ENCODE measurements at regions not wholly inside any gene's neighbourhood (a gene's known extent, or its start where the extent isn't known, plus 50 kb on each side); places are given as distances from the start of the nearest gene placed in this dataset.
A peak's percentile ranks its signal among the peaks of the same experiment; 100 is the strongest.

DNA sequence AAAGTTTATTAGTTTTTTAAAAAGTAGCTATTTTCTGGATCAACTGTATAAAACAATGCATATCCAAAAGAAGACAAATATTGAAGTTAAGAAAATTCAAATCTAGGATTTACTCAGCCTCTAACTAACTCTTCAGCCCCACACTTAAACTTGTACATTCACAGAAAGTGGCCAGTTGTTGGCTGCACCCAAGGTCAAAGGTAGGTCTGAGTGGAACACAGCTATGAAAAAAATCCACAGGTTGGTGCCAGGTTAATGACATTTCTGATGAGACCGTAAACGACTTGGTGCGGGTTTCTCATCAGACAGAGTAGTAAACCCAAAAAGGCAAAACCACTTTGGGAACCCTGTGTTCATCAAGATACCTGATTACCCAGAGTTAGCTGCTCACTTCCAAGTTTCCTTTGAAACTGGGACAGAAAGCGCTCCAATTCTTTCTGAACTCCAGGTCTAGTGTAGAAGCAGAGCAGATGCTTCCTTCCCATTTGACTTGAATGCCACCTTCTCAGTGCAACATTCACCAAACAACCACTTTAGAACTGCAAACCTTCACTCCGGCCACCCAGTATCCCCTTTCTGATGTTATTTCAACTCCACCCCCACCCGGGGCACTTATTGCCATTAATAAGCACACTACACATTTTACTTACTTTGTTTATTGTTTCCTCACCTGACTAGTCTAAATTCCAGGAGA lies 208.3 kb upstream of the STARD13 start:
- Histone ChIP-seq H3K27ac (ENCODE audit: low read depth in 1 of 2, low read length in 1 of 2) (peak overlapping the region in 1 of 2 donors; percentile 48), H3K27me3 (ENCODE audit: control insufficient read depth in 3 of 3, insufficient read depth in 3 of 3, low read length in 2 of 3) (no peaks in the 10 kb centered on the region), H3K9me3 (ENCODE audit: control insufficient read depth in 4 of 4, insufficient read depth in 3 of 4, low read length in 3 of 4) (no peaks in the 10 kb centered on the region), H3K36me3 (ENCODE audit: control insufficient read depth in 4 of 4, insufficient read depth in 4 of 4, low read length in 4 of 4) (no peaks in the 10 kb centered on the region), H3K9ac (ENCODE audit: insufficient read depth in 1 of 2, low read length in 2 of 2) (no peak overlapping the region), H3K4me1 (ENCODE audit: control insufficient read depth in 5 of 5, insufficient read depth in 5 of 5, low read length in 5 of 5) (peaks cover 0 to 7% (median 3%) of the 10 kb centered on the region in 5 donors), H3K4me3 (no peak overlapping the region)
- DNase-seq (no peak), ATAC-seq (ENCODE audit: insufficient read depth, low FRiP score) (no peak)
- TF ChIP-seq, protein P1, sequence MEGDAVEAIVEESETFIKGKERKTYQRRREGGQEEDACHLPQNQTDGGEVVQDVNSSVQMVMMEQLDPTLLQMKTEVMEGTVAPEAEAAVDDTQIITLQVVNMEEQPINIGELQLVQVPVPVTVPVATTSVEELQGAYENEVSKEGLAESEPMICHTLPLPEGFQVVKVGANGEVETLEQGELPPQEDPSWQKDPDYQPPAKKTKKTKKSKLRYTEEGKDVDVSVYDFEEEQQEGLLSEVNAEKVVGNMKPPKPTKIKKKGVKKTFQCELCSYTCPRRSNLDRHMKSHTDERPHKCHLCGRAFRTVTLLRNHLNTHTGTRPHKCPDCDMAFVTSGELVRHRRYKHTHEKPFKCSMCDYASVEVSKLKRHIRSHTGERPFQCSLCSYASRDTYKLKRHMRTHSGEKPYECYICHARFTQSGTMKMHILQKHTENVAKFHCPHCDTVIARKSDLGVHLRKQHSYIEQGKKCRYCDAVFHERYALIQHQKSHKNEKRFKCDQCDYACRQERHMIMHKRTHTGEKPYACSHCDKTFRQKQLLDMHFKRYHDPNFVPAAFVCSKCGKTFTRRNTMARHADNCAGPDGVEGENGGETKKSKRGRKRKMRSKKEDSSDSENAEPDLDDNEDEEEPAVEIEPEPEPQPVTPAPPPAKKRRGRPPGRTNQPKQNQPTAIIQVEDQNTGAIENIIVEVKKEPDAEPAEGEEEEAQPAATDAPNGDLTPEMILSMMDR (IDR thresholded peaks at IDR 0.05; ENCODE audit: control extremely low read depth, extremely low read depth) = no peak
- 85 to 88% methylated on average over 6 of the region's 6 CpGs for WGBS, 2 donors

DNA sequence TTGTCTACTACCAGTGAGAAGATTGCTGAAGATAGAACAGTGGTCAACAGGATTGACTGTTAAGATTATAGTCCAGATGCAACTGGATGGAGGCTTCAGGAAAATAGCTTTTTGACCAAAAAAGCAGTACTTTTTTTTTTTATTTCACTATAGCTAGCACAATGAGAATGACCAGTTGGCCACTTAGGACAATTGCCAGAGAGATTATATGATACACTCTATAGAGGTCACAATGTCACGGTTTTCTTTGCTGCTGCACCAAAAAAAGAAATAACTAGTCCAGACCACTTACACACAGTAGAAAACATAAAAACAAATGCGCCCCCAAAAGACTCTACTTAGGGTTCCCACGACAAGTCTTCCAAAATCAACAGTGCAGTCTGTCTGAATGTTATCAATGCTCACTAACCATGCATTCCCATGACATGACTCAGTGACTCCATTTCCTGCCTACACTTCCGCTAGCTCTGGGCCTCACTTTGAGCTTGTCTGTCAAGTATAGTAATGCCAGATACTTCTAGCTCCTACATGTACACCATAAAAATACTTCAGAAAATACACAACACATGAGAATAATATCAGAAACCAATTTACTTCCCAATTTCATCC lies 209.1 kb upstream of the STARD13 start:
- DNase-seq = peak in 2 of 3 donors; percentile 18 to 70

DNA sequence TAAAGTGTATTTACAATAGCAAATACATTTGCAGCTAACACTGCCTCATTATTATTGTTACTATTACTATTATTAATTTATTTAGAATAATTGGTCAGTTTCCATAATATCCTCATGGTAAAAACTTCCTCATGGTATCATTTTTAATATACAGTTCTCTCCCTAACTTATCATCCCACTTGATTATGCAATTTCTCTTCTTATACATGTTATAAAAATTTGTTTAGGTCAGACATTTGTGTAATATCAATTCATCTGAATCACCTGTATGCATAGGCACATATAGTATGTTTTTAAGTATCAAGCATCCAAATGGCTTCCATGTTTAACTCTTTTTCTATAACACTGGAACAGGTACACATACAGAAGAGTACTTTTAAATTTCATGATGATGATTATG lies 210.8 kb upstream of the STARD13 start:
- DNase-seq (no peak), ATAC-seq (ENCODE audit: insufficient read depth, low FRiP score) (no peak)
- Histone ChIP-seq H3K9me3 (ENCODE audit: control insufficient read depth in 4 of 4, insufficient read depth in 3 of 4, low read length in 3 of 4) (no peaks in the 10 kb centered on the region), H3K4me3 (no peak overlapping the region), H3K4me1 (ENCODE audit: control insufficient read depth in 5 of 5, insufficient read depth in 5 of 5, low read length in 5 of 5) (peaks cover 0 to 7% (median 0%) of the 10 kb centered on the region in 5 donors), H3K36me3 (ENCODE audit: control insufficient read depth in 4 of 4, insufficient read depth in 4 of 4, low read length in 4 of 4) (no peaks in the 10 kb centered on the region), H3K27me3 (ENCODE audit: control insufficient read depth in 3 of 3, insufficient read depth in 3 of 3, low read length in 2 of 3) (no peaks in the 10 kb centered on the region), H3K9ac (ENCODE audit: insufficient read depth in 1 of 2, low read length in 2 of 2) (no peak overlapping the region), H3K27ac (ENCODE audit: low read depth in 1 of 2, low read length in 1 of 2) (no peak overlapping the region)
- TF ChIP-seq, protein P1 (IDR thresholded peaks at IDR 0.05; ENCODE audit: control extremely low read depth, extremely low read depth) = no peak

More for the DNA sequence above, 209.1 kb upstream of the STARD13 start:
- H3K4me1 ChIP-seq (ENCODE audit: control insufficient read depth in 5 of 5, insufficient read depth in 5 of 5, low read length in 5 of 5) = peaks cover 0 to 7% (median 3%) of the 10 kb centered on the region in 5 donors
- H3K36me3 ChIP-seq (ENCODE audit: control insufficient read depth in 4 of 4, insufficient read depth in 4 of 4, low read length in 4 of 4) = no peaks in the 10 kb centered on the region
- TF ChIP-seq, protein P1 (IDR thresholded peaks at IDR 0.05; ENCODE audit: control extremely low read depth, extremely low read depth) = no peak
- no peaks in the 10 kb centered on the region for H3K9me3 ChIP-seq (ENCODE audit: control insufficient read depth in 4 of 4, insufficient read depth in 3 of 4, low read length in 3 of 4)
- no peaks in the 10 kb centered on the region for H3K27me3 ChIP-seq (ENCODE audit: control insufficient read depth in 3 of 3, insufficient read depth in 3 of 3, low read length in 2 of 3)
- no peak for ATAC-seq (ENCODE audit: insufficient read depth, low FRiP score)
- H3K4me3 ChIP-seq = no peak overlapping the region
- WGBS, 2 donors = 59 to 88% methylated on average over 4 of the region's 4 CpGs
- no peak overlapping the region for H3K9ac ChIP-seq (ENCODE audit: insufficient read depth in 1 of 2, low read length in 2 of 2)
- H3K27ac ChIP-seq (ENCODE audit: low read depth in 1 of 2, low read length in 1 of 2) = peak overlapping the region in 1 of 2 donors; percentile 48

Measured in lung (tissue), 11 donors.